ENCODE measurements at regions not wholly inside any gene's neighbourhood (a gene's known extent, or its start where the extent isn't known, plus 50 kb on each side); places are given as distances from the start of the nearest gene placed in this dataset.

GRCh38 chr9:129394886-129395279 is 216.8 kb upstream of the IER5L start:
- no peak overlapping the region for H3K27ac ChIP-seq (ENCODE audit: poor library complexity, severe bottlenecking)
- no peaks in the 10 kb centered on the region for H3K36me3 ChIP-seq (ENCODE audit: low read depth)
- H3K4me1 ChIP-seq (ENCODE audit: insufficient read depth, poor library complexity, severe bottlenecking), result no peaks in the 10 kb centered on the region
- no peaks in the 10 kb centered on the region for H3K9me3 ChIP-seq (ENCODE audit: severe bottlenecking)
- no peak for DNase-seq (ENCODE audit: low spot score)
- no peak for TF ChIP-seq CTCF (IDR thresholded peaks at IDR 0.05; ENCODE audit: poor library complexity, severe bottlenecking)
- ATAC-seq (ENCODE audit: low read depth), result no peak
- H3K4me3 ChIP-seq (ENCODE audit: severe bottlenecking), result no peak overlapping the region
- H3K27me3 ChIP-seq (ENCODE audit: insufficient read depth, poor library complexity, severe bottlenecking), result no peaks in the 10 kb centered on the region

- no peak for ATAC-seq (ENCODE audit: low read depth)
- Histone ChIP-seq H3K4me1 (ENCODE audit: insufficient read depth, poor library complexity, severe bottlenecking) (no peaks in the 10 kb centered on the region), H3K27ac (ENCODE audit: poor library complexity, severe bottlenecking) (no peak overlapping the region), H3K4me3 (ENCODE audit: severe bottlenecking) (no peak overlapping the region), H3K36me3 (ENCODE audit: low read depth) (no peaks in the 10 kb centered on the region), H3K27me3 (ENCODE audit: insufficient read depth, poor library complexity, severe bottlenecking) (no peaks in the 10 kb centered on the region), H3K9me3 (ENCODE audit: severe bottlenecking) (no peaks in the 10 kb centered on the region)
- no peak for TF ChIP-seq CTCF (IDR thresholded peaks at IDR 0.05; ENCODE audit: poor library complexity, severe bottlenecking)
- no peak for DNase-seq (ENCODE audit: low spot score)
These were observed 216.2 kb upstream of the IER5L start for GRCh38 chr9:129394061-129394885.

GRCh38 chr9:129393064-129393463 is 215.0 kb upstream of the IER5L start:
- no peaks in the 10 kb centered on the region for H3K27me3 ChIP-seq (ENCODE audit: insufficient read depth, poor library complexity, severe bottlenecking)
- no peak for DNase-seq (ENCODE audit: low spot score)
- no peaks in the 10 kb centered on the region for H3K9me3 ChIP-seq (ENCODE audit: severe bottlenecking)
- TF ChIP-seq CTCF (IDR thresholded peaks at IDR 0.05; ENCODE audit: poor library complexity, severe bottlenecking), result no peak
- no peaks in the 10 kb centered on the region for H3K4me1 ChIP-seq (ENCODE audit: insufficient read depth, poor library complexity, severe bottlenecking)
- H3K4me3 ChIP-seq (ENCODE audit: severe bottlenecking), result no peak overlapping the region
- H3K27ac ChIP-seq (ENCODE audit: poor library complexity, severe bottlenecking), result no peak overlapping the region
- ATAC-seq (ENCODE audit: low read depth), result no peak
- no peaks in the 10 kb centered on the region for H3K36me3 ChIP-seq (ENCODE audit: low read depth)

- TF ChIP-seq CTCF (IDR thresholded peaks at IDR 0.05; ENCODE audit: poor library complexity, severe bottlenecking), result no peak
- Histone ChIP-seq H3K4me3 (ENCODE audit: severe bottlenecking) (no peak overlapping the region), H3K4me1 (ENCODE audit: insufficient read depth, poor library complexity, severe bottlenecking) (no peaks in the 10 kb centered on the region), H3K27ac (ENCODE audit: poor library complexity, severe bottlenecking) (no peak overlapping the region), H3K36me3 (ENCODE audit: low read depth) (no peaks in the 10 kb centered on the region), H3K9me3 (ENCODE audit: severe bottlenecking) (no peaks in the 10 kb centered on the region), H3K27me3 (ENCODE audit: insufficient read depth, poor library complexity, severe bottlenecking) (no peaks in the 10 kb centered on the region)
- ATAC-seq (ENCODE audit: low read depth) (no peak), DNase-seq (ENCODE audit: low spot score) (no peak)
These were observed 214.1 kb upstream of the IER5L start for GRCh38 chr9:129392093-129392541.

GRCh38 chr9:129391221-129391661 is 213.2 kb upstream of the IER5L start:
- no peaks in the 10 kb centered on the region for H3K4me1 ChIP-seq (ENCODE audit: insufficient read depth, poor library complexity, severe bottlenecking)
- DNase-seq (ENCODE audit: low spot score), result no peak
- no peak for TF ChIP-seq CTCF (IDR thresholded peaks at IDR 0.05; ENCODE audit: poor library complexity, severe bottlenecking)
- ATAC-seq (ENCODE audit: low read depth), result no peak
- no peak overlapping the region for H3K27ac ChIP-seq (ENCODE audit: poor library complexity, severe bottlenecking)
- no peaks in the 10 kb centered on the region for H3K36me3 ChIP-seq (ENCODE audit: low read depth)
- H3K9me3 ChIP-seq (ENCODE audit: severe bottlenecking), result no peaks in the 10 kb centered on the region
- H3K4me3 ChIP-seq (ENCODE audit: severe bottlenecking), result no peak overlapping the region
- no peaks in the 10 kb centered on the region for H3K27me3 ChIP-seq (ENCODE audit: insufficient read depth, poor library complexity, severe bottlenecking)

Data from RWPE2 (cell line).